HG02798 (cell line): ENCODE measurements at regions not wholly inside any gene's neighbourhood (a gene's known extent, or its start where the extent isn't known, plus 50 kb on each side); places are given as distances from the start of the nearest gene placed in this dataset.

Experiments used
- ATAC-seq: cut with Tn5 transposase; IDR thresholded peaks from one replicate; pipeline ENCODE4 v1.9.1; 2021; ENCODE audit warnings: mild to moderate bottlenecking; ENCODE audit not compliant: unreplicated experiment, poor library complexity

DNA sequence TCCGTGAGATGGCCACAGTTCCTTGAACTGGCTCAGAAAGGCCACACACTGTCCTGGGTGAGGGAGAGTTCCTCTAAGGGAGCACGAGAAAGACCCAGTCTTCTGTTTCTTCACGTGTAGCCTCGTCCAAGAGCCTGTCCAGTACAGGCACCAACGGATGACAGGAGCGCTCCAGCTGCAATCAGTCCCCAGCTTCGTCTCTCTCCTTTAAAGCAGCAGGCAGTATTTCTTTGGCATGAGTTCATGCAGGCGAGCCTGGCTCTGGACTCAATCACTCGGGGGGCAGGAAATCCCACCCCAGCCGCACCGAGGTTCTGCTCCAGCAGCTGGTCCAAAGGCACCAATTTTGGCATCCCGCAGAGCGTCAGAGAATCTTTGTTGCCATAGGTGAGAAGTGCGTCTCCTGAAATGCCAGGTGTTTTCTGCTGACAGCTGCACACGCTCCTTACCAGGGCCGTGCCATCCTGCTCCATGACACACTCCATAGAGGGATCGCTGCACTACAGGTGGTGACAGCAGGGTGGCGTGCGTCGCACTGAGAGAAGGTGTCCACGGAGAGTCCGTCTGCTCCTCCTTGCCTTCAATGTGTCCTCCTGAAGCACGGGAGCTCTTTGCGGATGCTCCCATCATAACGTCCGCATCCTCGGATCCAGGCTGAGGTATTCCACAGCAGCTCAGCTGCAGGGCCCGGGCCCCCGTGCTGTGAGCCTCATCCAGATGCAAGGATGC lies 59.6 kb upstream of the AFDN start:
- ATAC-seq = no peak

DNA sequence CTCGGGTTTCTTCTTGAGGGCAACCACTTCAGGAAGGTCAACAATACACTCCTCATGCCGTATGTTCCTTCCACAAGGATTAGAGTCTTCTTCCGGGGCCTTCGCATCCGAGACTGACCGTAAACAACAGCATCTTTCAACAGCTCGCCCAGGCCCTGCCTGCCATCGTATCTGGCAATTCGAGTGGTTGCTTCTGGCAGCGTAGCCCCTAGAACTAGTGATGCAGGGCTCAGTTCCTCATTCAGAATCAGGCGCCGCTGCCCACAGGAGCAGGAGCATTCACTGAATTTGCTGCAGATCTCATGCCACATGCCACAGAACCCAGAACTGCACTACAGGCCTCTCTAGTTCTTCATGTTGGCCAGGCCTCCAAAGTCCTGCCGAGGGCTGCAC lies 59.0 kb upstream of the AFDN start:
- no peak for ATAC-seq

DNA sequence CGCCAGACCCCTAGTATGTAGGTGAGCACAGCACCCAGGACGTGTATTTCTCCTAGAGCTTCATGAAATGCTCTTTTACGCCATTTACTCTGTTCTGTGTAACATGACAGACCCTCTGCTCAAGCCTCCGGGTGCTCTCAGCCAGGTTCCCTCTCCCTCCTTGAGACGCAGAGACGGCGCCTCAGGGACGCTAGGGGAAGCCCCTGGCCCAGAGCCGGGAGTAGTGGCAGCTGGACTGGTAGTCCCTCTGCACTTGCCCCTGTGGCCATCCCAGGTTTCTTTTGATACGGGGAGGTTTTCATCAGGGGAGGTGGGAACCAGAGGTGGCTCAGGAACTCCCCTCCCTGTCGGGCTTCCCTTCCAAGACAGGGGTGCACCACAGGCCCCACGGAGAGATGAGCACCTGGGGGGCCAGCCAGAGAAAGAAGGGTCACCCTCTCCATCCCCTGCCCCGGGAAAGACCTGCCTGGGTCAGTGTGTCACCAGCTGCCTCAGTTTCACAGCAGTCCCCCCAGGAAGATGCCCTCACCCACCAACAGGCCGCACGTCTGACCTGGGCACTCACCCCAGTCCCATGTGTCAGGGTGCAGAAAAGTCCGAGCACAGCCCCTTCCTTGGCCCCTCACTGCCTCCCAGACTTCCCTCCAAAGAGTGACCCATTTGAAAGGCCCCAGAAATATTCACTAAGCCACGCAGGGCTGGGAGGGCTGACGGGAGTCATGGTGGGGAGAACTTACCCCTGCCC lies 58.1 kb upstream of the AFDN start:
- no peak for ATAC-seq

GRCh38 chr6:167769408-167770190 lies 57.1 kb upstream of the AFDN start:
- ATAC-seq = no peak

DNA sequence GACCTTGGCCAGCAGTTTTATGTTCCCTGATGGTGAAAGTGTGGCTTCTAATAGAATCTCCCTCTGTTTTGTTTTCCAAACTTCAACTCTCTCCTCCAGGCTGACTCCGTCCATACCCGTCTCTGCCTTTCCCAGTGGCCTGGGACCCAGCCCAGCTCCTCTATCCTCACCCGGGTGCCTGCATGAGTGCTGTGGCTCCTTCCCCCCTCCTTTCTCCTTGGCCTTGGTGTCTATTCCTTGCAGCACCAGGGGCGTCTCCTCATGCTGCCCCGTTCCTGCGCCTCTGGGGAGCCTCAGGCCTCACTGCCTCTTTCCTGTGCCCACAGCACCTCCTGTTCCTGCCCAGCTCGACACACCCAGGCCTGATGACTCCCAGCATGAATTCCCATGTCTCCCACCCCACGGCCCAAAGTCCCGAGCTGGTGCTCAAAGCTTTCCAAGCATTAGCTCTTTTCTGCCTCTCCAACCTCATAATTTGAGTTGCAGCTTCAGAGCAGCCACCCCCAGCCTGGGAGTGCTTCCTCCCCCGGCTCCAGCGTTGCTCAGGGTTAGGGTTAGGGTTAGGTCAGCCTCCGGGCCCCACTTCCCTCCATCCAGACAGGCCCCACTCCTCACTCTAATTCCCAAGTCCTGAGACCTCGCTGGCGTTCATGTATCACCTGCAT lies 56.3 kb upstream of the AFDN start:
- no peak for ATAC-seq

- no peak for ATAC-seq
Observed at GRCh38 chr6:167774881-167775280, 51.8 kb upstream of the AFDN start.

- no peak for ATAC-seq
Observed at GRCh38 chr6:167776906-167777627, 49.6 kb upstream of the AFDN start.
